ENCODE measurements at regions not wholly inside any gene's neighbourhood (a gene's known extent, or its start where the extent isn't known, plus 50 kb on each side); places are given as distances from the start of the nearest gene placed in this dataset.
"Not testable (repeated sequence)": the region's sequence is repeated elsewhere in the genome, so short reads cannot be mapped to it uniquely, and the experiment has no call there.

- no peak for DNase-seq (ENCODE audit: low read depth in 2 of 2)
Observed at GRCh38 chr21:25487046-25487594, 120.2 kb downstream of the MRPL39 start.

DNA sequence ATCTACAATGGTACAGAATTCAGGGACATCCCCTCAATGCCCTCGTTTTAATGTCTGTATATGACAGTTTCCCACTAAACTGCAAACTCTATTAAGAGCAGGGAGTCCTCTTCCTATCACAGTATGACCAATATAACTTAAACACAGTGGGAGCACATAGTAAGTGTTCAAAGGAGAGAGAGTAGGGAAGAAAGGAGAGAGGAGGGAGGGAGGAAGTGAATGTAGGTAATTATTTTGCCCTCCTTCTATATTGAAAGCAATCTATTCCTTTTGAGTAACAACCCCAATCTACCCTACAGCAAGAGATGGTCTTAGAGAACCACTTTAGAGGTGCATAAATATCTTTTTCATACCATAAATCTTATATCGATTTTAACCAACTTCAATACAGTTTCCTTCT is 121.4 kb downstream of the MRPL39 start:
- no peak for DNase-seq (ENCODE audit: low read depth in 2 of 2)

GRCh38 chr21:25467896-25468295 is 139.4 kb downstream of the MRPL39 start:
- DNase-seq (ENCODE audit: low read depth in 2 of 2), result no peak

- DNase-seq (ENCODE audit: low read depth in 2 of 2), result not testable (repeated sequence)
Observed at GRCh38 chr21:25467071-25467470, 140.2 kb downstream of the MRPL39 start.

DNA sequence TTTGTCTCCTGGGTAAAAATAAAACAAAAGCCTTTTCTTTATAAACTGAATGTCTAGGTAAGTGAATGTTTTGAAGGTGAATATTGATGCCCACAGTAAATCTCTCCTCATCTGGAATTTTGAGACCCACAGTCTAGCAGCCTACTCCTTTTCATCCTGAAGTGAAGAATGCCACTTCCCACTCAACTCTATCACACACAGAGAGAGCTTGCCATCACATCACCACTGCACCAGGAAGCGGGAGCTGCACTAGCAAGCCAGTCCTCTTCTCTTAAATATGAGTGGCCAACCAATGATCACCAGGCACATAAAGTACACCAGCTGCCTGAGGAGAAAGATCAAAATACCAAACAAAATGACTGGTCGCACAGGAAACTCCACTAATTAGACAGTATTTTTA is 140.8 kb downstream of the MRPL39 start:
- no peak for DNase-seq (ENCODE audit: low read depth in 2 of 2)

DNA sequence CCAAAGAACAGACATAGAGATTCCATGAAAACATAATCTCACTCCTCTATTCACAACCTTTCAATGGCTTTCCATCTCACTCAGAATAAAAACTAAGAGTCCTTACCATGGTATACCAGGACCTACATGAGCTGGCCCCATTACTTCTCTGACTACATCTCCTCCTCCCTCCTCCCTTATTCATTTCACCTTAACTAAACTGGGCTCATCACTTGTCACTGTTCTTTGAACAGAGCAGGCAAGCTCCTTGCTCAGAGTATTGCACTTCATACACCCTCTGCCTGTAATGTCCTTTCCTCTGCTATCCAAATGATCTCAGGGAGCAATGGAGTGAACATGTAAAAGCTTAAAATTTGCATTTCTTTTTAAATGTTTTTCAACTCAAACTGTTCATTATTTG is 142.0 kb downstream of the MRPL39 start:
- no peak for DNase-seq (ENCODE audit: low read depth in 2 of 2)

DNA sequence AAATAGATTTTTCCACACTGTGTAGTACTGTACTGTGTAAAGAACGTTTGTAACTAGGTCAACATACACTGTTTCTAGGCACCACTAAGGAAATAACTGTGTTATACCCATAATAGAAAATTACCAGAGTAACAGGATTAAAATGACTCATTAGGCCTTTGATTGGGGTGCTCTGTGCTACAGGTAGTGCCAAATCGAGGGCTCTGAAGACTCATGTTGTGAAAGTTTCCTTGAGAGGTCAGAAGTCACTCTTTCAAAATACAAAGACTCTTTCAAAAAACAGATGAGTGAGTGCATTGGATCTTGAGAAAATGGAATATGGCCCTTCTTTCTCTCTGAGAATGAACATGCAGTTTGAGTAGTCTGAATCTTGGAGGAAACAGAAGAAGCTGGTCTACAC is 143.0 kb downstream of the MRPL39 start:
- DNase-seq (ENCODE audit: low read depth in 2 of 2), result no peak

- DNase-seq (ENCODE audit: low read depth in 2 of 2), result no peak
Observed at GRCh38 chr21:25462517-25462971, 144.7 kb downstream of the MRPL39 start.

GRCh38 chr21:25461725-25462124 is 145.6 kb downstream of the MRPL39 start:
- DNase-seq (ENCODE audit: low read depth in 2 of 2), result no peak

GRCh38 chr21:25459993-25460392 is 147.3 kb downstream of the MRPL39 start:
- DNase-seq (ENCODE audit: low read depth in 2 of 2), result no peak

DNA sequence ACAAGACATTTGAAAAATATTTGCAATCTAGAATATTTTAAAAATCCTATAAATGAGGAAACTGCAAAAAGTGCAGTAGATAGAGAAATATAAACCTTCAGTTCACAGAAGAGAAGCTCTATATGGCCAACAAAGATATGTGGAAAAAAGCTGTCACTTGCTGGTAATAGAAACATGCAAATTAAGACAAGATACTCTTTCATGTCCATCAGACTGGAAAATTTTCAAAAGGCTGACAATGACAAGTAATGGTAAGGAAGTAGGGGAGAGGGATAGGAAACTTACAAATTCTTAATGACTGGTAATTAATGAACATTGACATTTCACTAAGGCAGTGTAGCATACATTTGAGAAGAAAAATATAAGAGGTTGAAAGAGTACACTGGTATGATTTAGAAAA is 147.9 kb downstream of the MRPL39 start:
- no peak for DNase-seq (ENCODE audit: low read depth in 2 of 2)

GRCh38 chr21:25458484-25458883 is 148.8 kb downstream of the MRPL39 start:
- no peak for DNase-seq (ENCODE audit: low read depth in 2 of 2)

DNA sequence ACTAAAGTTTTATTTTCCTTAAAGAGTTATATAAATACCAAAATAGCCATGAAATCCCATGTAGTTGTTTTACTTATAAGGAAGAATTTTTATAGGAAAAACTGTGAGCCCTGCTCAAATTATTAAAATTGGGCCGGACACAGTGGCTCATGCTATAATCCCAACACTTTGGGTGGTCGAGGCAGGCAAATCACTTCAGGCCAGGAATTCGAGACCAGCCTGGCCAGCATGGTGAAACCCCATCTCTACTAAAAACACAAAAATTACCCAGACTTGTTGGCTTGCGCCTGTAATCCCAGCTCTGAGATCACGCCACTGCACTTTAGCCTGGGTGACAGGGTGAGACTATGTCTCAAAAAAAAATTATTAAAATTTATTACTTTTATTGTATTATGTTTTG is 149.3 kb downstream of the MRPL39 start:
- DNase-seq (ENCODE audit: low read depth in 2 of 2), result no peak

DNA sequence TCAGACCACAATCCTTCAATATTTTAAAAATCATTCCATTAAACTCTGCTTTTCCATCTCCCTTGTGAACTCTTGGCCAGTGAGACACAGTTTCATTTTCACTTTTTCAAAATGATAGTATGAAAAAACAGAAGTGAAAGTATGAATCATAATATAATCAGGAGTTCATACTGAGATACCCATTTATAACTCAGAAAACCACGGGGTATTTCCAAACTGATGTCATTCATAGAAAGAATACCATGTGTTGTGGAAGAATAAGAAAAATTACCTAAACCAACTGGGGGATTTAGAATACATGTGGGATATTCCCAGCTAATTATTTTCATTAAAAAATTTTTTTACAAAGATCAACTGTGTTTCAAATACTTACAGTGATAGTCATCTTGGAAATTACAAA is 149.9 kb downstream of the MRPL39 start:
- DNase-seq (ENCODE audit: low read depth in 2 of 2), result no peak

DNA sequence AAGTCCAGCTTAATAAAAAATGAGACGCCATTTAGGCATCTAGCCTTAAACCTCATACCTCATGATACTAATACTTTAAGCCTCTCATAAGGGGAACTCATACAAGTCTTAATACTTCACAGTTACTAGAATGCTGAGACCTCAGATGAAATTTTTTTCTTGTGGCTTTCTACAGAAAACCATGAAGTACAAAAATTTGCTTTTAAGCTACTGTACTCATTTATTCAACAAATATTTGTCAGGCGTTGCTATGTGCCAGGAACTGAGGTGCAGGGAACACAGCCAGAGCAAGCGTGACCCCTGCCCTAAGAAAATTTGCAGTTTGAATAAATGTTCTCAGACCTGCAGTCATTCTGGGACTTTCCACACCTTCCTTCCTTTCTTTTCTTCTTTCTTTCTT is 150.6 kb downstream of the MRPL39 start:
- DNase-seq (ENCODE audit: low read depth in 2 of 2), result peak in 1 of 2 donors; percentile 33

- DNase-seq (ENCODE audit: low read depth in 2 of 2), result no peak
Observed at GRCh38 chr21:25453524-25453923, 153.8 kb downstream of the MRPL39 start.

GRCh38 chr21:25449950-25450349 is 157.3 kb downstream of the MRPL39 start:
- DNase-seq (ENCODE audit: low read depth in 2 of 2), result no peak

DNA sequence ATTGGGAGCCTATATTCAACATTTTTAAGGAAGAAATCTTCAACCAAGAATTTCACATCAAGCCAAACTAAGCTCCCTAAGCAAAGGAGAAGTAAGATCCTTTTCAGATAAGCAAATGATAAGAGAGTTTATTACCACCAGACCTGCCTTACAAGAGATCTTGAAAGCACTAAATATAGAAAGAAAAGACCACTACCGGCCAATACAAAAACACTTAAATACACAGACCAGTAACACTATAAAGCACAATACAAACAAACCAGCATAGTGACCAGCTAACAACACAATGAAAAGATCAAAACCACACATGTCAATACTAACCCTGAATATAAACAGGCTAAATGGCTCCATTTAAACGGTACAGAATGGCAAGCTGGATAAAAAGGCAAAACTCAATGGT is 165.4 kb downstream of the MRPL39 start:
- DNase-seq (ENCODE audit: low read depth in 2 of 2), result no peak

DNA sequence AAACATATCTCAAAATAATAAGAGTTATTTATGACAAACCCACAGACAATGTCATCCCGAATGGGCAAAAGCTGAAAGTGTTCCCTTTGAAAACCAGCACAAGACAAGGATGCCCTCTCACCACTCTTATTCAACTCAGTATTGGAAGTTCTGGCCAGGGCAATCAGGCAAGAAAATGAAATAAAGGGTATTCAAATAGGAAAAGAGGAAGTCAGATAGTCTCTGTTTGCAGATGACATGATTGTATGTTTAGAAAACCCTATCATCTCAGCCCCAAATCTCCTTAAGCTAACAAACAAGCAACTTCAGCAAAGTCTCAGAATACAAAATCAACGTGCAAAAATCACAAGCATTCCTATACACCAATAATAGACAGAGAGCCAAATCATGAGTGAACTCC is 169.8 kb downstream of the MRPL39 start:
- not testable (repeated sequence) for DNase-seq (ENCODE audit: low read depth in 2 of 2)

- DNase-seq (ENCODE audit: low read depth in 2 of 2), result no peak
Observed at GRCh38 chr21:25428537-25428936, 178.7 kb downstream of the MRPL39 start.

DNA sequence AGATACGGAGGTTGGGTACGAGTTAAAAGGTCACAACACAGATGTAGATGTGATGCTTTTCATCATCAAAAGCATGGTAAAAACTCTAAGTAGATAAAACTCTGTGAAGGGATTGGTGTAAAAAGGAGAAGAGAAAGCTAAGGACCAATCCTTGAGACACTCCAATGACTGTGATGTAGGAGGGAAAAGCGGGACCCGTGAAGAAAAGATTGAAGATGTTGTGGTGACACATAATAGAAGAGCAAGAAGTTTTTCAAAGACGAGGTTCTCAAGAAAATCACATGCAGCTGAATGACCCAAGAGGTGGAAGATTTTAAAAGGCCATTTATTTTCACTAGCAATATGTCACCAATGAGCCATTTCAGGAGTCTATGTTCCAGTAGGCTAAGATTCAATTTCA is 179.5 kb downstream of the MRPL39 start:
- no peak for DNase-seq (ENCODE audit: low read depth in 2 of 2)

DNA sequence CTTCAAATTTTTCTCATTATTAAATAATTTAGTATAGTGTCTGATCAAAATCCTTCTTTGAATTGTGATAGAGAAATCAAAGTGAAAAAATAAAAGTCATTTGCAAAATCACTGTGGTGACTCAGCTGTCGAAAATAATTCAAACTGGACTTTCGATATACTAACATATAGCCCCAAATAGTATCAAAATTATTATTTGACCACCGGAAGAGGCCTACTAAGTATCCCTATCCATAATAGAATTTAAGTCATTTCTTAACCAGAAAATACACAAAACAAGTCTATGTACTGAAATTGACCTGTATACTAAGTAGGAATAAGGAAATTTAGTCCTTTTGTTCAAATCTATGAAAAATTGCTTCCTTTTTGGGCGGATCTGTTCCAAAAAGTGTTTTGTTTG is 180.7 kb downstream of the MRPL39 start:
- DNase-seq (ENCODE audit: low read depth in 2 of 2), result no peak

DNA sequence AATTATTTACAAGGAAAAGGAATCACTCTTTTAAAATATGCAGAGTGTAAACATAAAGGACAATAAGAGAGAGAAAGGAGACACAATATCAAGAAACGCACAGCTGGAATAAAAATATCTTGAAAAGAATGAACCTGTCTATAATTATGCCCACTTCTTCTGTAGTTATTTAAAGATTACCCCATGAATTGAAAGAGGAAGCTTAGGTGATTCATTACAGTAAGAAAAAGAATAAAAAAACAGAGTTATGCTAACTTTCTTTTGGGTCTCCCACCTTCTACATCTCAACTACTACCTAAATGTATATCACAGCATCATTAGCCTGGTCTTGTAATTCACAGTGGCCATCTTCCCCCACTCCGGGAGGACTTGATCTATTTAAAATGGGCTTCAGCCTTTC is 182.1 kb downstream of the MRPL39 start:
- DNase-seq (ENCODE audit: low read depth in 2 of 2), result no peak

DNA sequence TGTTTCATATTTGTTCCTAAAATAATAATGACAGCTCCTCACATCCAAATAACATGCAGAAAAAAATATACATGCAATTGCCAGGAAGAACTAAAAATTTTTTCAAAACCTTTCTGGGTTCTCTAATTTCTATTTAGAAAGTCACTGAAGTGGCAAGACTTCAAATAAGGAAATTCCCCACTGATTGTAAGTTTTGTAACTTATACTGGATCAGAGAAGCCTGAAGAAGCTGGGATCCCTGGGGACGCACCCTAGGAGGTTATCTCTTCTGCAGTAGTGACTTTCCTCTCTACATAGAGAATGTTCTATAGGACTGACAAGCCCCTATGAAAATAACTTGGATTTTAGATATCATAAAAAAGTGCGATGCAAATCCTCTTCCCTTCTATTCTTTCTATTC is 182.6 kb downstream of the MRPL39 start:
- DNase-seq (ENCODE audit: low read depth in 2 of 2), result no peak

GRCh38 chr21:25424048-25424447 is 183.2 kb downstream of the MRPL39 start:
- DNase-seq (ENCODE audit: low read depth in 2 of 2), result no peak
